ENCODE measurements at regions not wholly inside any gene's neighbourhood (a gene's known extent, or its start where the extent isn't known, plus 50 kb on each side); places are given as distances from the start of the nearest gene placed in this dataset.
"Not testable (repeated sequence)": the region's sequence is repeated elsewhere in the genome, so short reads cannot be mapped to it uniquely, and the experiment has no call there.

- Histone ChIP-seq H3K9me3 (replicated peaks in 1 of 2; ENCODE audit: control insufficient read depth in 1 of 2, insufficient read depth in 1 of 2, low read length in 2 of 2) (no peaks in the 10 kb centered on the region), H3K4me2 (replicated peaks; ENCODE audit: extremely low read depth, low read length, poor library complexity, severe bottlenecking) (no peak overlapping the region), H3K4me3 (replicated peaks in 1 of 3; ENCODE audit: low read depth in 2 of 3, low read length in 3 of 3) (no peak overlapping the region), H2AFZ (ENCODE audit: insufficient read depth, low read depth, low read length, poor library complexity, severe bottlenecking) (no peak overlapping the region), H3K36me3 (replicated peaks in 1 of 2; ENCODE audit: control insufficient read depth in 1 of 2, insufficient read depth in 2 of 2, low read length in 2 of 2) (no peaks in the 10 kb centered on the region), H3K9ac (ENCODE audit: insufficient read depth, low read length, poor library complexity, severe bottlenecking) (no peak overlapping the region), H3K27ac (ENCODE audit: low read depth in 1 of 2, low read length in 2 of 2) (no peak overlapping the region), H3K27me3 (ENCODE audit: control insufficient read depth in 2 of 2, insufficient read depth in 2 of 2, low read length in 2 of 2) (no peaks in the 10 kb centered on the region), H4K20me1 (ENCODE audit: insufficient read depth, low read length) (no peaks in the 10 kb centered on the region), H3K4me1 (ENCODE audit: control insufficient read depth in 1 of 2, insufficient read depth in 2 of 2, low read length in 2 of 2) (no peaks in the 10 kb centered on the region), H3K79me2 (ENCODE audit: insufficient read depth, low read length) (no peaks in the 10 kb centered on the region)
- H3K9me3 Mint-ChIP-seq, result peaks cover 0 to 10% (median 6%) of the 10 kb centered on the region in 7 donors
- H3K27me3 Mint-ChIP-seq (ENCODE audit: low read depth in 3 of 3), result no peaks in the 10 kb centered on the region
- no peaks in the 10 kb centered on the region for H3K4me1 Mint-ChIP-seq
- TF ChIP-seq CTCF (IDR thresholded peaks at IDR 0.05), result no peak
- intact Hi-C loops (cut with micrococcal nuclease), result no loop called here
- no peak overlapping the region for H3K4me3 Mint-ChIP-seq
- DNase-seq, result no peak
- WGBS (ENCODE audit: insufficient coverage), result no CpG with 5 or more reads among the region's 2 CpGs
- no peaks in the 10 kb centered on the region for H3K36me3 Mint-ChIP-seq
- no peak overlapping the region for H3K27ac Mint-ChIP-seq
These were observed 713.7 kb upstream of the PKDCC start for GRCh38 chr2:41334159-41334558.

GRCh38 chr2:41335573-41335972, 712.2 kb upstream of the PKDCC start:
- H3K4me1 Mint-ChIP-seq; H3K27ac ChIP-seq (ENCODE audit: low read depth in 1 of 2, low read length in 2 of 2); H3K4me3 ChIP-seq (replicated peaks in 1 of 3; ENCODE audit: low read depth in 2 of 3, low read length in 3 of 3); H3K4me2 ChIP-seq (replicated peaks; ENCODE audit: extremely low read depth, low read length, poor library complexity, severe bottlenecking); H3K4me3 Mint-ChIP-seq; H3K9me3 ChIP-seq (replicated peaks in 1 of 2; ENCODE audit: control insufficient read depth in 1 of 2, insufficient read depth in 1 of 2, low read length in 2 of 2); H4K20me1 ChIP-seq (ENCODE audit: insufficient read depth, low read length); H3K79me2 ChIP-seq (ENCODE audit: insufficient read depth, low read length); H3K27me3 ChIP-seq (ENCODE audit: control insufficient read depth in 2 of 2, insufficient read depth in 2 of 2, low read length in 2 of 2); H3K36me3 Mint-ChIP-seq; H3K27me3 Mint-ChIP-seq (ENCODE audit: low read depth in 3 of 3); intact Hi-C loops (cut with micrococcal nuclease); H3K9ac ChIP-seq (ENCODE audit: insufficient read depth, low read length, poor library complexity, severe bottlenecking); DNase-seq; H3K36me3 ChIP-seq (replicated peaks in 1 of 2; ENCODE audit: control insufficient read depth in 1 of 2, insufficient read depth in 2 of 2, low read length in 2 of 2); H3K27ac Mint-ChIP-seq; H3K4me1 ChIP-seq (ENCODE audit: control insufficient read depth in 1 of 2, insufficient read depth in 2 of 2, low read length in 2 of 2); H2AFZ ChIP-seq (ENCODE audit: insufficient read depth, low read depth, low read length, poor library complexity, severe bottlenecking): not testable (repeated sequence)
- peaks cover 0 to 10% (median 6%) of the 10 kb centered on the region in 7 donors for H3K9me3 Mint-ChIP-seq
- WGBS (ENCODE audit: insufficient coverage), result 97% methylated on average over 13 of the region's 31 CpGs
